ENCODE measurements at regions not wholly inside any gene's neighbourhood (a gene's known extent, or its start where the extent isn't known, plus 50 kb on each side); places are given as distances from the start of the nearest gene placed in this dataset.
"Not testable (repeated sequence)": the region's sequence is repeated elsewhere in the genome, so short reads cannot be mapped to it uniquely, and the experiment has no call there.

GRCh38 chr5:108484035-108484434, 102.1 kb upstream of the FBXL17 start:
- FAIRE-seq (peak; percentile 14), DNase-seq (ENCODE audit: insufficient read length) (no peak)
- TF ChIP-seq TAF1 (IDR thresholded peaks at IDR 0.05; ENCODE audit: borderline replicate concordance, low read depth, low read length) (no peak), POLR2AphosphoS5 (IDR thresholded peaks at IDR 0.05; ENCODE audit: low read depth, low read length) (no peak), POLR2A (IDR thresholded peaks at IDR 0.05; ENCODE audit: low read depth, low read length) (no peak)

- FAIRE-seq (peak; percentile 89), DNase-seq (ENCODE audit: insufficient read length) (no peak)
These were observed 99.5 kb upstream of the FBXL17 start for GRCh38 chr5:108481355-108481931.

GRCh38 chr5:108472237-108472636, 90.3 kb upstream of the FBXL17 start:
- TF ChIP-seq TAF1 (IDR thresholded peaks at IDR 0.05; ENCODE audit: borderline replicate concordance, low read depth, low read length), result no peak
- no peak for TF ChIP-seq POLR2AphosphoS5 (IDR thresholded peaks at IDR 0.05; ENCODE audit: low read depth, low read length)
- no peak for TF ChIP-seq POLR2A (IDR thresholded peaks at IDR 0.05; ENCODE audit: low read depth, low read length)
- FAIRE-seq (no peak), DNase-seq (ENCODE audit: insufficient read length) (no peak)

More at GRCh38 chr5:108481355-108481931, 99.5 kb upstream of the FBXL17 start:
- no peak for TF ChIP-seq POLR2A (IDR thresholded peaks at IDR 0.05; ENCODE audit: low read depth, low read length)
- no peak for TF ChIP-seq TAF1 (IDR thresholded peaks at IDR 0.05; ENCODE audit: borderline replicate concordance, low read depth, low read length)
- no peak for TF ChIP-seq POLR2AphosphoS5 (IDR thresholded peaks at IDR 0.05; ENCODE audit: low read depth, low read length)

- FAIRE-seq (no peak), DNase-seq (ENCODE audit: insufficient read length) (no peak)
- TF ChIP-seq TAF1 (IDR thresholded peaks at IDR 0.05; ENCODE audit: borderline replicate concordance, low read depth, low read length), result no peak
- no peak for TF ChIP-seq POLR2AphosphoS5 (IDR thresholded peaks at IDR 0.05; ENCODE audit: low read depth, low read length)
- no peak for TF ChIP-seq POLR2A (IDR thresholded peaks at IDR 0.05; ENCODE audit: low read depth, low read length)
These were observed 85.7 kb upstream of the FBXL17 start for GRCh38 chr5:108467563-108467962.

GRCh38 chr5:108461628-108462367, 79.9 kb upstream of the FBXL17 start:
- TF ChIP-seq POLR2AphosphoS5 (IDR thresholded peaks at IDR 0.05; ENCODE audit: low read depth, low read length) (no peak), POLR2A (IDR thresholded peaks at IDR 0.05; ENCODE audit: low read depth, low read length) (no peak), TAF1 (IDR thresholded peaks at IDR 0.05; ENCODE audit: borderline replicate concordance, low read depth, low read length) (no peak)
- DNase-seq (ENCODE audit: insufficient read length) (no peak), FAIRE-seq (no peak)

GRCh38 chr5:108459769-108460168, 77.9 kb upstream of the FBXL17 start:
- DNase-seq (ENCODE audit: insufficient read length), result no peak
- no peak for TF ChIP-seq POLR2A (IDR thresholded peaks at IDR 0.05; ENCODE audit: low read depth, low read length)
- no peak for TF ChIP-seq POLR2AphosphoS5 (IDR thresholded peaks at IDR 0.05; ENCODE audit: low read depth, low read length)
- no peak for TF ChIP-seq TAF1 (IDR thresholded peaks at IDR 0.05; ENCODE audit: borderline replicate concordance, low read depth, low read length)
- no peak for FAIRE-seq

- no peak for FAIRE-seq
- TF ChIP-seq TAF1 (IDR thresholded peaks at IDR 0.05; ENCODE audit: borderline replicate concordance, low read depth, low read length), result no peak
- TF ChIP-seq POLR2A (IDR thresholded peaks at IDR 0.05; ENCODE audit: low read depth, low read length), result no peak
- TF ChIP-seq POLR2AphosphoS5 (IDR thresholded peaks at IDR 0.05; ENCODE audit: low read depth, low read length), result no peak
- no peak for DNase-seq (ENCODE audit: insufficient read length)
These were observed 69.4 kb upstream of the FBXL17 start for GRCh38 chr5:108451269-108451668.

- not testable (repeated sequence) for DNase-seq (ENCODE audit: insufficient read length); FAIRE-seq
These were observed 62.2 kb upstream of the FBXL17 start for GRCh38 chr5:108444130-108444529.

- FAIRE-seq, result not testable (repeated sequence)
These were observed 60.3 kb upstream of the FBXL17 start for GRCh38 chr5:108442063-108442651.

GRCh38 chr5:108437425-108437824, 55.5 kb upstream of the FBXL17 start:
- TF ChIP-seq POLR2A (IDR thresholded peaks at IDR 0.05; ENCODE audit: low read depth, low read length) (no peak), TAF1 (IDR thresholded peaks at IDR 0.05; ENCODE audit: borderline replicate concordance, low read depth, low read length) (no peak), POLR2AphosphoS5 (IDR thresholded peaks at IDR 0.05; ENCODE audit: low read depth, low read length) (no peak)
- DNase-seq (ENCODE audit: insufficient read length) (no peak), FAIRE-seq (no peak)

More at GRCh38 chr5:108442063-108442651, 60.3 kb upstream of the FBXL17 start:
- not testable (repeated sequence) for DNase-seq (ENCODE audit: insufficient read length)

GRCh38 chr5:108436696-108437095, 54.8 kb upstream of the FBXL17 start:
- TF ChIP-seq TAF1 (IDR thresholded peaks at IDR 0.05; ENCODE audit: borderline replicate concordance, low read depth, low read length) (no peak), POLR2AphosphoS5 (IDR thresholded peaks at IDR 0.05; ENCODE audit: low read depth, low read length) (no peak), POLR2A (IDR thresholded peaks at IDR 0.05; ENCODE audit: low read depth, low read length) (no peak)
- no peak for FAIRE-seq
- no peak for DNase-seq (ENCODE audit: insufficient read length)

GRCh38 chr5:108433600-108433999, 51.7 kb upstream of the FBXL17 start:
- DNase-seq (ENCODE audit: insufficient read length) (no peak), FAIRE-seq (no peak)
- TF ChIP-seq POLR2A (IDR thresholded peaks at IDR 0.05; ENCODE audit: low read depth, low read length) (no peak), POLR2AphosphoS5 (IDR thresholded peaks at IDR 0.05; ENCODE audit: low read depth, low read length) (no peak), TAF1 (IDR thresholded peaks at IDR 0.05; ENCODE audit: borderline replicate concordance, low read depth, low read length) (no peak)

Data from GM12892 (cell line).